ENCODE measurements at regions not wholly inside any gene's neighbourhood (a gene's known extent, or its start where the extent isn't known, plus 50 kb on each side); places are given as distances from the start of the nearest gene placed in this dataset.

GRCh38 chrX:39519030-39519488, 578.7 kb downstream of the BCOR start:
- DNase-seq, result no peak

- DNase-seq, result no peak
These were observed 578.0 kb downstream of the BCOR start for GRCh38 chrX:39519566-39520301.

GRCh38 chrX:39525758-39526157, 572.0 kb downstream of the BCOR start:
- DNase-seq, result no peak

GRCh38 chrX:39527025-39527424, 570.7 kb downstream of the BCOR start:
- DNase-seq, result no peak

GRCh38 chrX:39528161-39528916, 569.4 kb downstream of the BCOR start:
- DNase-seq, result no peak

- no peak for DNase-seq
These were observed 565.0 kb downstream of the BCOR start for GRCh38 chrX:39532761-39533160.

- no peak for DNase-seq
These were observed 562.8 kb downstream of the BCOR start for GRCh38 chrX:39534949-39535348.

GRCh38 chrX:39536211-39536610, 561.5 kb downstream of the BCOR start:
- DNase-seq, result no peak

GRCh38 chrX:39541881-39542280, 555.9 kb downstream of the BCOR start:
- no peak for DNase-seq

- DNase-seq, result no peak
These were observed 555.4 kb downstream of the BCOR start for GRCh38 chrX:39542316-39542715.

- no peak for DNase-seq
These were observed 546.9 kb downstream of the BCOR start for GRCh38 chrX:39550795-39551361.

GRCh38 chrX:39551762-39552161, 546.0 kb downstream of the BCOR start:
- DNase-seq, result no peak

- no peak for DNase-seq
These were observed 542.3 kb downstream of the BCOR start for GRCh38 chrX:39555431-39555830.

GRCh38 chrX:39556056-39556455, 541.7 kb downstream of the BCOR start:
- no peak for DNase-seq

- DNase-seq, result no peak
These were observed 538.5 kb downstream of the BCOR start for GRCh38 chrX:39559229-39559628.

GRCh38 chrX:39560271-39560670, 537.5 kb downstream of the BCOR start:
- DNase-seq, result no peak

- no peak for DNase-seq
These were observed 534.6 kb downstream of the BCOR start for GRCh38 chrX:39563178-39563577.

GRCh38 chrX:39564751-39565150, 533.0 kb downstream of the BCOR start:
- no peak for DNase-seq

GRCh38 chrX:39574178-39574577, 523.6 kb downstream of the BCOR start:
- DNase-seq, result no peak

GRCh38 chrX:39576041-39576872, 521.5 kb downstream of the BCOR start:
- DNase-seq, result no peak

GRCh38 chrX:39577206-39577984, 520.4 kb downstream of the BCOR start:
- no peak for DNase-seq
